Activated CD4-positive, alpha-beta T cell treated with anti-CD3 and anti-CD28 coated beads, Interleukin-2, Interleukin-6, amounts not matched to agents 100 ng/mL and 50 ng/mL, durations not matched to agents 16 hours and 8 hours (primary cell): ENCODE measurements at regions not wholly inside any gene's neighbourhood (a gene's known extent, or its start where the extent isn't known, plus 50 kb on each side); places are given as distances from the start of the nearest gene placed in this dataset.
"Not testable (repeated sequence)": the region's sequence is repeated elsewhere in the genome, so short reads cannot be mapped to it uniquely, and the experiment has no call there.

Source experiments
- DNase-seq: peaks from one replicate; pipeline ENCODE4 v3.0.0-alpha.2; 2020

GRCh38 chr3:106029954-106030626 lies 161.3 kb upstream of the CBLB start:
- DNase-seq = no peak

- DNase-seq = no peak
Observed at GRCh38 chr3:106030627-106030963, 161.8 kb upstream of the CBLB start.

GRCh38 chr3:106032479-106032878 lies 163.7 kb upstream of the CBLB start:
- DNase-seq = no peak

GRCh38 chr3:106033654-106034053 lies 164.8 kb upstream of the CBLB start:
- no peak for DNase-seq

GRCh38 chr3:106034313-106034712 lies 165.5 kb upstream of the CBLB start:
- DNase-seq = no peak

- no peak for DNase-seq
Observed at GRCh38 chr3:106035619-106036018, 166.8 kb upstream of the CBLB start.

GRCh38 chr3:106036696-106037095 lies 167.9 kb upstream of the CBLB start:
- no peak for DNase-seq

GRCh38 chr3:106047221-106047620 lies 178.4 kb upstream of the CBLB start:
- no peak for DNase-seq

- DNase-seq = peak; percentile 3
Observed at GRCh38 chr3:106048946-106049481, 180.2 kb upstream of the CBLB start.

- DNase-seq = no peak
Observed at GRCh38 chr3:106049821-106050220, 181.0 kb upstream of the CBLB start.

- DNase-seq = no peak
Observed at GRCh38 chr3:106056931-106057330, 188.1 kb upstream of the CBLB start.

- DNase-seq = no peak
Observed at GRCh38 chr3:106058475-106058874, 189.7 kb upstream of the CBLB start.

GRCh38 chr3:106059953-106060517 lies 191.2 kb upstream of the CBLB start:
- no peak for DNase-seq

- DNase-seq = no peak
Observed at GRCh38 chr3:106063909-106064308, 195.1 kb upstream of the CBLB start.

GRCh38 chr3:106065831-106066230 lies 197.0 kb upstream of the CBLB start:
- DNase-seq = no peak

- DNase-seq = no peak
Observed at GRCh38 chr3:106067711-106068110, 198.9 kb upstream of the CBLB start.

GRCh38 chr3:106068381-106068780 lies 199.6 kb upstream of the CBLB start:
- no peak for DNase-seq

GRCh38 chr3:106068795-106069194 lies 200.0 kb upstream of the CBLB start:
- DNase-seq = peak; percentile 35

GRCh38 chr3:106070187-106070586 lies 201.4 kb upstream of the CBLB start:
- no peak for DNase-seq

GRCh38 chr3:106071306-106071705 lies 202.5 kb upstream of the CBLB start:
- DNase-seq = no peak

- not testable (repeated sequence) for DNase-seq
Observed at GRCh38 chr3:106072596-106072995, 203.8 kb upstream of the CBLB start.

- DNase-seq = not testable (repeated sequence)
Observed at GRCh38 chr3:106073806-106074205, 205.0 kb upstream of the CBLB start.

GRCh38 chr3:106075731-106076130 lies 206.9 kb upstream of the CBLB start:
- DNase-seq = not testable (repeated sequence)

- DNase-seq = no peak
Observed at GRCh38 chr3:106078635-106079034, 209.8 kb upstream of the CBLB start.

- DNase-seq = no peak
Observed at GRCh38 chr3:106082616-106083015, 213.8 kb upstream of the CBLB start.
